AG04450 (cell line): ENCODE measurements at regions not wholly inside any gene's neighbourhood (a gene's known extent, or its start where the extent isn't known, plus 50 kb on each side); places are given as distances from the start of the nearest gene placed in this dataset.

Source experiments
- CTCF ChIA-PET: fragments of 300-600, 350-600 bp; formaldehyde crosslinking; extraction: SDS; loops from one replicate; lab custom pipeline; 2022; ENCODE audit warnings: antibody characterized with exemption, inconsistent platforms; lab: Charles Lee
- POLR2A ChIA-PET: fragments of 350-600 bp; formaldehyde crosslinking; extraction: SDS; loops from one replicate; lab custom pipeline; 2021; ENCODE audit warnings: antibody characterized with exemption, inconsistent platforms; lab: Yijun Ruan, JAX
- DNase-seq: peaks from one replicate; pipeline ENCODE4 v3.0.0-alpha.2; 2011; ENCODE audit warnings: low read depth, low spot score
- H3K27ac ChIP-seq: one replicate; pipeline ENCODE4 v1.5.1; 2012; ENCODE audit warnings: low read depth, low read length, control low read depth
- H3K27me3 ChIP-seq: one replicate; pipeline ENCODE4 v1.6.0; 2012; ENCODE audit warnings: low read length; ENCODE audit not compliant: control insufficient read depth, insufficient read depth
- H3K4me3 ChIP-seq: 2 replicates; pipeline ENCODE4 v1.5.1; 2011; ENCODE audit warnings: mild to moderate bottlenecking, low read depth, low read length, control low read depth
- H3K9me3 ChIP-seq: 2 replicates; pipeline ENCODE4 v1.5.1; 2012; ENCODE audit warnings: low read length; ENCODE audit not compliant: control insufficient read depth, insufficient read depth
- TF ChIP-seq, protein P1 (sequence below): IDR thresholded peaks from 2 replicates; pipeline ENCODE4 v1.5.1; 2011; ENCODE audit warnings: low read depth, low read length, control low read depth, inconsistent platforms

DNA sequence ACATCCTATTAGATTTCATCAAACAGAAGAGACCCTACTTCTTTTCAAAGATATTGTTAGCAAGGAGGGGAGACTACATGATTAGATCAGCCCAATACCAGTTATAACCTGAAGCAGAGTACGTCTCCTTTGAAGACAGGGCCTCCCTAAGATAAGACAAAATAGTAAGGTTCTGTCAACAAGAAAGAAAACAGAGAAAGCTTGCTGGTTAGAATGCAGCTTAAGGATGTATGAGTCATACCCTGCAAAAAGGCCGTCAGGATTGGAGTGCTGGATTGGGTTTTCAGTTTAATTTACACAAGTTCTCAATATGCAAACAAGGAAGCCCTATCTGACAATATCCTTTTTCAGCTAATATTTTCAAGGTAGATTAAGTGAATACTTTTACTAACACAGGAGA is 1581.2 kb upstream of the WWC1 start:
- H3K9me3 ChIP-seq = peaks cover 15% of the 10 kb centered on the region; the same call in 1 of the 2 replicates
- POLR2A ChIA-PET = no interaction called here
- no peak overlapping the region for H3K4me3 ChIP-seq
- TF ChIP-seq, protein P1, sequence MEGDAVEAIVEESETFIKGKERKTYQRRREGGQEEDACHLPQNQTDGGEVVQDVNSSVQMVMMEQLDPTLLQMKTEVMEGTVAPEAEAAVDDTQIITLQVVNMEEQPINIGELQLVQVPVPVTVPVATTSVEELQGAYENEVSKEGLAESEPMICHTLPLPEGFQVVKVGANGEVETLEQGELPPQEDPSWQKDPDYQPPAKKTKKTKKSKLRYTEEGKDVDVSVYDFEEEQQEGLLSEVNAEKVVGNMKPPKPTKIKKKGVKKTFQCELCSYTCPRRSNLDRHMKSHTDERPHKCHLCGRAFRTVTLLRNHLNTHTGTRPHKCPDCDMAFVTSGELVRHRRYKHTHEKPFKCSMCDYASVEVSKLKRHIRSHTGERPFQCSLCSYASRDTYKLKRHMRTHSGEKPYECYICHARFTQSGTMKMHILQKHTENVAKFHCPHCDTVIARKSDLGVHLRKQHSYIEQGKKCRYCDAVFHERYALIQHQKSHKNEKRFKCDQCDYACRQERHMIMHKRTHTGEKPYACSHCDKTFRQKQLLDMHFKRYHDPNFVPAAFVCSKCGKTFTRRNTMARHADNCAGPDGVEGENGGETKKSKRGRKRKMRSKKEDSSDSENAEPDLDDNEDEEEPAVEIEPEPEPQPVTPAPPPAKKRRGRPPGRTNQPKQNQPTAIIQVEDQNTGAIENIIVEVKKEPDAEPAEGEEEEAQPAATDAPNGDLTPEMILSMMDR = no peak
- no peak overlapping the region for H3K27ac ChIP-seq
- DNase-seq = no peak
- no peaks in the 10 kb centered on the region for H3K27me3 ChIP-seq
- CTCF ChIA-PET = no interaction called here

DNA sequence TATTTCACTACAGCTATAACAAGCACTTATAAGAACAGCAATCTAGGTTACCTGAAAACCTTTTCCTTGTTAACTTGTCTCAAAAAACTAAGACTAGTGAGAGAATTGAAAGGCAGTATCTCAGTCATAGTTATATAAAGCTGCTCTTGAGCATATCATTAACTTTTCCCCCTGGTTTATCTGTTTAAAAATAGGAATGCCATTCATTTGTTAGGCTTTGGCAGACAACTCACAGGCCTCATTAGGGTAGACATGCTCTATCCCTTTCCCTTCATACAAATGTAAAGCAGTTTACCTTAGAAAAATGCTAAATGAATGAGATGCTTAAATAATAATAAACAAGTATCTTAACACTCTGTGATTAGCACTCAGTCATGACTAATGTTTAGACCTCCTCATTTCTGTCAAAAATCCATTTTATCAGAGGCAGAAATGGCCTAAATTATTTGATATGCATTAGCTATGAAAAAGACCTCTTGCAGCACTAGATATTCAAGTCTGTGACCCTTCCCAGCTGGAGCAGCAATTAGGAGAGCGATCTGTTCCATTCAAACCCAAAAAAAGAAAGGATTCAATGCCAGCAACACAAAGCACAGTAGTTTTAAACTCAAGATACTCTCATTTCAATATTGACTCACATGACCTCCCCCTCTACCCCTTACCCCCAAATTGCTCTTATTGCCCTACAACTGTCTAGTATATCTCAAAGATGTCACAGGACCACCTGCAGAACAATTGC is 1578.8 kb upstream of the WWC1 start:
- CTCF ChIA-PET = no interaction called here
- H3K9me3 ChIP-seq = peaks cover 22% of the 10 kb centered on the region; the same call in 1 of the 2 replicates
- POLR2A ChIA-PET = no interaction called here
- H3K27me3 ChIP-seq = no peaks in the 10 kb centered on the region
- TF ChIP-seq, protein P1 = no peak
- H3K4me3 ChIP-seq = no peak overlapping the region
- no peak for DNase-seq
- H3K27ac ChIP-seq = no peak overlapping the region

DNA sequence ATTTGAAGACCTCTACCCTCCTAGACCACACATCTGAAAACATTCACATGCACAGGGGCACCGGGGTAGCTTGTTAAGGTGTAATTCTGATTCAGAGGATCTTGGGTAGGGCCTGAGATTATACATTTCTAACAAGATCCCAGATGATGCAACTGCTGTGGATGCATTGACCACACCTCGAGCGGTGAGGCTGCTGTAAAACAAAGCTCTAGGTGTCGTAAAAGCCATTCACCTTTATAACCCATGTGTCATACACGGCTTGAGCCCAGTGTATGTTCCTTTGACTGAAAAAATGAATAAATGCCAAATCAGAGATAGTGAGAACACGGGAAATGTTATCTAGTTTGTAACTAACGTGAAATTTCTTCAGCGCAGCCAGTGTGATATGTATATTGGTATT is 1578.2 kb upstream of the WWC1 start:
- TF ChIP-seq, protein P1 = no peak
- POLR2A ChIA-PET = no interaction called here
- H3K27me3 ChIP-seq = no peaks in the 10 kb centered on the region
- peaks cover 22% of the 10 kb centered on the region; the same call in 1 of the 2 replicates for H3K9me3 ChIP-seq
- DNase-seq = no peak
- H3K4me3 ChIP-seq = no peak overlapping the region
- CTCF ChIA-PET = no interaction called here
- H3K27ac ChIP-seq = no peak overlapping the region

DNA sequence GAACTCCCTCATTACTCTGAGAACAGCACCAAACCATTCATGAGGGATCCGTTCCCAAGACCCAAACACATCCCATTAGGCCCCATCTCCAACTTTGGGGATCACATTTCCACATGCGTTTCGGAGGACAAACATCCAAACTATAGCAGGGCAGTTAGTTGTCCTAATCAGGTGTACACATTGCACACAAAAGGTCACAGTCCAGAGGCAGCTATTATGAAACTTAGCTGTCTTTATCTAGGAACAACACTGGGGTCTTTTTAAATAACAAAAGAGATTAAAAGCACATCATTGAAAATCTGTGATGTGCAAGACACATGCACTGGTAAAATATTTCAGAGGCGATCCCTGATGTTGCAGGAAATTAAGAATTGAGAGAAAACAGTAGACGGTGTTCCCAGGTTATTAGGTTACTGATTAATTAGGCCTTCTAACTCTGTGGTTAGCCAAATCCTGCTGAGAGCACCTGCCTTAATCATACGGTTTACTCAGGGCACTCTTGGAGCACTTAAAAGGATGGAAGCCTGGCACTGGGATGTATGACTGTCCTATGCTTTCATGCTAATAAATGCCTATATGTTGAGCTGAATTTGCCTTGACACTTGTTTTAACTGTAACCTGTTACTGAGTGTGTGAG is 1574.5 kb upstream of the WWC1 start:
- TF ChIP-seq, protein P1 = no peak
- H3K27me3 ChIP-seq = no peaks in the 10 kb centered on the region
- POLR2A ChIA-PET = no interaction called here
- H3K4me3 ChIP-seq = no peak overlapping the region
- no peak for DNase-seq
- H3K27ac ChIP-seq = no peak overlapping the region
- peaks cover 26% of the 10 kb centered on the region for H3K9me3 ChIP-seq
- CTCF ChIA-PET = no interaction called here

DNA sequence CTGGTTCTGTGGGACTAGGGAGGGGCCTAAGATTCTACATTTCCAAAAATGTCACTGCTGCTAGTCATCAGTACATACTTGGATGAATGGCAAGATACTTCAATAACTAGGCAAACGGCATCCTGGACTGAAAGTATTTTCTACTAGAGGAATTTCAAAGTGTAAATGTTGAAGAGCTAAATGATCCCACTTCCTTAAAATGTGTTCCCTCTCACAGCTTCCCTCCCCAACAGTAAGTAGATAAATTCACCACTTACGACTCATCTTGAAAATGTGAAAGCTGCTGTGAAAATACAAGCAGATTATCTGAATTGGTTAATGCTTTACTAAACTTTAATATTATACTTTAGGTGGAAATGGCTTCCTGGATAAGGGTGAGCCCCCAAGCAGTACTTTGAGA is 1571.5 kb upstream of the WWC1 start:
- POLR2A ChIA-PET = no interaction called here
- CTCF ChIA-PET = no interaction called here
- Histone ChIP-seq H3K4me3 (no peak overlapping the region), H3K27ac (no peak overlapping the region), H3K9me3 (peaks cover 16% of the 10 kb centered on the region), H3K27me3 (no peaks in the 10 kb centered on the region)
- no peak for DNase-seq
- TF ChIP-seq, protein P1 = no peak
